HepG2 (cell line): ENCODE measurements at regions not wholly inside any gene's neighbourhood (a gene's known extent, or its start where the extent isn't known, plus 50 kb on each side); places are given as distances from the start of the nearest gene placed in this dataset.

Experiments
- ATAC-seq: fragments of 200-7000 bp; cut with Tn5 transposase; 3 replicates; pipeline ENCODE4 v1.9.1; 2020; ENCODE audit warnings: mild to moderate bottlenecking, moderate library complexity
- BruUV-seq: library from RNA; stranded (reverse); fragments of 400-500 nt; replicated peaks from 2 replicates; lab custom pipeline; 2021; lab: Mats Ljungman, UMichigan
- CTCF ChIA-PET: fragments of 300-600 bp; formaldehyde crosslinking; extraction: SDS; loops from one replicate; lab custom pipeline; 2021; ENCODE audit warnings: low total read pairs, inconsistent platforms, low intra/inter-chr PET ratio; lab: Yijun Ruan, JAX
- POLR2A ChIA-PET: fragments of 350-600 bp; sonication (Branson Sonifier 250); formaldehyde crosslinking; loops from one replicate; lab custom pipeline; 2020; ENCODE audit warnings: antibody characterized with exemption, inconsistent platforms; lab: Yijun Ruan, JAX
- DNase-seq: peaks from one replicate; pipeline ENCODE4 v3.0.0-alpha.2; 2015; ENCODE audit warnings: low spot score
- FAIRE-seq: peaks from 3 replicates; lab custom pipeline; 2011; peaks lifted over from hg19 to GRCh38; lab: Jason Lieb, UNC
- H2AFZ ChIP-seq: one replicate; pipeline ENCODE4 v1.6.1; 2011; ENCODE audit warnings: low read length, inconsistent platforms
- H3K27ac ChIP-seq: fragments of 300-600 bp; 3 replicates; pipeline ENCODE4 v1.8.0; 2011; ENCODE audit warnings: mixed run types, mild to moderate bottlenecking, mixed read lengths, low read length, inconsistent platforms; ENCODE audit not compliant: insufficient read depth; ENCODE audit errors: extremely low read length
- H3K27me3 ChIP-seq, 2 experiments: fragments of 200-600 bp in 1 of 2; 2 replicates in 1 of 2; 3 replicates in 1 of 2; pipeline versions ENCODE4 v1.6.0 to v1.8.0; 2011; ENCODE audit warnings: low read length in 2 of 2, mild to moderate bottlenecking in 2 of 2, moderate library complexity in 2 of 2, inconsistent platforms in 1 of 2; ENCODE audit not compliant: insufficient read depth in 2 of 2, control insufficient read depth in 1 of 2
- H3K36me3 ChIP-seq, 2 experiments: fragments of 200-600 bp in 1 of 2; replicated peaks in 1 of 2; 2 replicates in 1 of 2; 3 replicates in 1 of 2; pipeline versions ENCODE4 v1.5.1 to v1.8.0; 2011; ENCODE audit warnings: low read length in 2 of 2, inconsistent platforms in 1 of 2; ENCODE audit not compliant: insufficient read depth in 2 of 2, control insufficient read depth in 1 of 2
- H3K4me1 ChIP-seq: 2 replicates; pipeline ENCODE4 v1.5.1; 2012; ENCODE audit warnings: low read length, inconsistent platforms; ENCODE audit not compliant: insufficient read depth
- H3K4me2 ChIP-seq: 2 replicates; pipeline ENCODE4 v1.6.0; 2011; ENCODE audit warnings: low read depth, low read length, inconsistent platforms
- H3K4me3 ChIP-seq, 3 experiments: fragments of 200-600 bp in 1 of 3; sonication (generic), shearing (Covaris generic) in 1 of 3; replicated peaks in 1 of 3; 2 replicates each; pipeline ENCODE4 v1.5.1; 2011 to 2016; ENCODE audit warnings: low read length in 3 of 3, inconsistent platforms in 2 of 3, low read depth in 2 of 3, mild to moderate bottlenecking in 2 of 3, control low read depth in 1 of 3, mixed read lengths in 1 of 3; ENCODE audit not compliant: insufficient read depth in 1 of 3
- H3K79me2 ChIP-seq: one replicate; pipeline ENCODE4 v1.6.1; 2011; ENCODE audit warnings: low read length, inconsistent platforms; ENCODE audit not compliant: insufficient read depth
- H3K9ac ChIP-seq: 2 replicates; pipeline ENCODE4 v1.6.0; 2011; ENCODE audit warnings: mild to moderate bottlenecking, low read depth, low read length, inconsistent platforms; ENCODE audit not compliant: insufficient read depth
- H3K9me3 ChIP-seq: 2 replicates; pipeline ENCODE4 v1.5.1; 2012; ENCODE audit warnings: mild to moderate bottlenecking, low read length
- H4K20me1 ChIP-seq: 2 replicates; pipeline ENCODE4 v1.6.0; 2011; ENCODE audit warnings: inconsistent platforms, mild to moderate bottlenecking, low read length, moderate library complexity; ENCODE audit not compliant: insufficient read depth
- ARID5B ChIP-seq: IDR thresholded peaks from 2 replicates; pipeline ENCODE4 v1.4.0; 2020; ENCODE audit warnings: mild to moderate bottlenecking, missing genetic modification reagents
- DR1 ChIP-seq: sonication (generic); formaldehyde crosslinking; IDR thresholded peaks from 2 replicates; pipeline ENCODE4 v1.8.0; 2021; ENCODE audit warnings: mild to moderate bottlenecking, missing genetic modification reagents, inconsistent platforms
- EP300 ChIP-seq, 3 experiments: sonication (generic) in 1 of 3; formaldehyde crosslinking in 1 of 3; IDR thresholded peaks; 2 replicates each; pipeline versions ENCODE4 v1.5.1 to v1.6.1; 2011 to 2020; ENCODE audit warnings: low read depth in 2 of 3, low read length in 2 of 3, borderline replicate concordance in 1 of 3, improper control_type of control experiment in 1 of 3, mild to moderate bottlenecking in 1 of 3, missing genetic modification reagents in 1 of 3, moderate library complexity in 1 of 3
- FOXA1 ChIP-seq, 2 experiments: fragments of 450-650 bp in 1 of 2; sonication (generic) in 1 of 2; formaldehyde crosslinking in 1 of 2; IDR thresholded peaks; 2 replicates each; pipeline versions ENCODE4 v1.4.0 to v1.6.1; 2016 to 2020; ENCODE audit warnings: missing genetic modification reagents in 1 of 2
- FOXA3 ChIP-seq: IDR thresholded peaks from 2 replicates; pipeline ENCODE4 v1.6.1; 2016; ENCODE audit warnings: missing genetic modification reagents, missing compliant biosample characterization
- FOXP1 ChIP-seq, 2 experiments: fragments of 450-650 bp in 1 of 2; IDR thresholded peaks; 2 replicates each; pipeline ENCODE4 v1.6.1; 2017 to 2018; ENCODE audit warnings: antibody characterized with exemption in 1 of 2
- HNF4A ChIP-seq: sonication (generic); formaldehyde crosslinking; IDR thresholded peaks from 2 replicates; pipeline ENCODE4 v1.4.0; 2020; ENCODE audit warnings: missing genetic modification reagents
- MIER2 ChIP-seq: IDR thresholded peaks from 2 replicates; pipeline ENCODE4 v1.6.1; 2016; ENCODE audit warnings: missing biosample characterization, missing genetic modification reagents
- NFE2L2 ChIP-seq: fragments of 150-350 bp; IDR thresholded peaks from 2 replicates; pipeline ENCODE4 v1.6.1; 2014; ENCODE audit warnings: low read length
- NR2F2 ChIP-seq: IDR thresholded peaks from 2 replicates; pipeline ENCODE4 v1.6.1; 2012; ENCODE audit warnings: low read depth, inconsistent platforms, borderline replicate concordance
- RARA ChIP-seq: IDR thresholded peaks from 2 replicates; pipeline ENCODE4 v1.6.1; 2016; ENCODE audit warnings: missing genetic modification reagents, missing compliant biosample characterization
- RXRB ChIP-seq: IDR thresholded peaks from 2 replicates; pipeline ENCODE4 v1.6.1; 2016; ENCODE audit warnings: borderline replicate concordance, missing genetic modification reagents, missing compliant biosample characterization
- SKI ChIP-seq: fragments of 450-650 bp; IDR thresholded peaks from one replicate; pipeline ENCODE4 v1.6.1; 2018; ENCODE audit warnings: mild to moderate bottlenecking; ENCODE audit not compliant: partially characterized antibody
- ZNF296 ChIP-seq: sonication (generic); formaldehyde crosslinking; conservative IDR thresholded peaks from 2 replicates; pipeline ENCODE4 v1.5.0; 2020; ENCODE audit warnings: mild to moderate bottlenecking, missing genetic modification reagents
- ZNF430 ChIP-seq: sonication (generic); formaldehyde crosslinking; IDR thresholded peaks from 2 replicates; pipeline ENCODE4 v1.9.0; 2021; ENCODE audit warnings: mild to moderate bottlenecking, missing genetic modification reagents
- ZNF577 ChIP-seq: sonication (generic); formaldehyde crosslinking; IDR thresholded peaks from 2 replicates; pipeline ENCODE4 v1.4.0; 2020; ENCODE audit warnings: mild to moderate bottlenecking, low read depth, missing genetic modification reagents, borderline replicate concordance
- ZNF839 ChIP-seq: sonication (generic); formaldehyde crosslinking; IDR thresholded peaks from 2 replicates; pipeline ENCODE4 v1.4.0; 2020; ENCODE audit warnings: missing genetic modification reagents, mild to moderate bottlenecking, borderline replicate concordance
- ZSCAN12 ChIP-seq: sonication (generic); formaldehyde crosslinking; IDR thresholded peaks from 2 replicates; pipeline ENCODE4 v1.9.0; 2021; ENCODE audit warnings: mild to moderate bottlenecking, missing genetic modification reagents
- WGBS: methylation state at CpG from one replicate; pipeline ENCODE4 v1.1.6; 2017; ENCODE audit warnings: low lambda C conversion rate; 5-methylcytosine and 5-hydroxymethylcytosine counted together
- in situ Hi-C: cut with HindIII; loops from 2 replicates; pipeline ENCODE4 v1.10.0; 2017; ENCODE audit warnings: low pct_unique_long_range_greater_than_20kb; ENCODE audit not compliant: extremely low pct_ligation_motif_present
- intact Hi-C: fragments of 100-400 bp; cut with micrococcal nuclease; formaldehyde crosslinking; loops from one replicate; pipeline ENCODE4 v1.10.0; 2022; ENCODE audit not compliant: unreplicated experiment
- TF ChIP-seq, protein P1 (sequence below): IDR thresholded peaks from 2 replicates; pipeline ENCODE4 v1.6.1; 2016; ENCODE audit warnings: low read depth

- Histone ChIP-seq H3K27me3 (no peaks in the 10 kb centered on the region; a peak in 1 of 5 replicates), H3K4me1 (peaks cover 33% of the 10 kb centered on the region), H3K4me3 (no peak overlapping the region), H3K27ac (no peak overlapping the region), H3K9ac (no peak overlapping the region), H3K9me3 (no peaks in the 10 kb centered on the region), H3K36me3 (no peaks in the 10 kb centered on the region), H3K79me2 (no peaks in the 10 kb centered on the region), H3K4me2 (no peak overlapping the region), H2AFZ (no peak overlapping the region), H4K20me1 (no peaks in the 10 kb centered on the region)
- ATAC-seq (peak; percentile 63), FAIRE-seq (no peak), DNase-seq (peak; percentile 10)
- ChIA-PET POLR2A (no interaction called here), CTCF (no interaction called here)
- intact Hi-C loops = loop anchor here (5.0 kb wide), 3 partner anchors 134 to 404 kb away; no protein-coding TSS in a partner anchor
- WGBS = 0% methylated on average over 1 of the region's 1 CpG
- in situ Hi-C loops = loop anchor here (5.0 to 25.0 kb wide), 2 partner anchors 356 to 534 kb away; no protein-coding TSS in a partner anchor
- BruUV-seq = no TSS peak
- TF ChIP-seq NFE2L2 = 0 out of 2 replicates have a peak, but pooled peaks have one; percentile 8
- no peak for TF ChIP-seq FOXP1 (IDR thresholded peaks at IDR 0.05)
- TF ChIP-seq FOXP1 (CRISPR knock-in tag; IDR thresholded peaks at IDR 0.05) = peak; percentile 47; the same call in 1 of the 2 replicates
- peak; percentile 75 for TF ChIP-seq FOXA3 (CRISPR knock-in tag)
- TF ChIP-seq ARID5B = peak; percentile 17; the same call in 1 of the 2 replicates
- peak; percentile 32; the same call in 1 of the 2 replicates for TF ChIP-seq NR2F2
- TF ChIP-seq DR1 (CRISPR knock-in tag) = no peak
- no peak for TF ChIP-seq MIER2 (CRISPR knock-in tag)
- TF ChIP-seq RXRB = peak; percentile 48; the same call in 1 of the 2 replicates
- peak; percentile 53 for TF ChIP-seq SKI
- TF ChIP-seq ZSCAN12 = no peak
- TF ChIP-seq ZNF296 = no peak
- TF ChIP-seq ZNF839 (CRISPR knock-in tag) = no peak
- TF ChIP-seq ZNF577 (CRISPR knock-in tag) = no peak
- 0 out of 2 replicates have a peak, but pooled peaks have one; percentile 5 for TF ChIP-seq HNF4A (CRISPR knock-in tag)
- no peak for TF ChIP-seq ZNF430 (CRISPR knock-in tag)
- TF ChIP-seq, protein P1, sequence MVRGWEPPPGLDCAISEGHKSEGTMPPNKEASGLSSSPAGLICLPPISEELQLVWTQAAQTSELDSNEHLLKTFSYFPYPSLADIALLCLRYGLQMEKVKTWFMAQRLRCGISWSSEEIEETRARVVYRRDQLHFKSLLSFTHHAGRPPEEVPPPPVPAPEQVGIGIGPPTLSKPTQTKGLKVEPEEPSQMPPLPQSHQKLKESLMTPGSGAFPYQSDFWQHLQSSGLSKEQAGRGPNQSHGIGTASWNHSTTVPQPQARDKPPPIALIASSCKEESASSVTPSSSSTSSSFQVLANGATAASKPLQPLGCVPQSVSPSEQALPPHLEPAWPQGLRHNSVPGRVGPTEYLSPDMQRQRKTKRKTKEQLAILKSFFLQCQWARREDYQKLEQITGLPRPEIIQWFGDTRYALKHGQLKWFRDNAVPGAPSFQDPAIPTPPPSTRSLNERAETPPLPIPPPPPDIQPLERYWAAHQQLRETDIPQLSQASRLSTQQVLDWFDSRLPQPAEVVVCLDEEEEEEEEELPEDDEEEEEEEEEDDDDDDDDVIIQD (CRISPR knock-in tag) = no peak; the same call in 1 of the 2 replicates
- peak; percentile 57; the same call in 1 of the 2 replicates for TF ChIP-seq RARA
- no peak for TF ChIP-seq FOXA1 (IDR thresholded peaks at IDR 0.05)
- TF ChIP-seq FOXA1 (CRISPR knock-in tag; IDR thresholded peaks at IDR 0.05) = peak; percentile 39; the same call in 1 of the 2 replicates
- TF ChIP-seq EP300 (IDR thresholded peaks at IDR 0.05; ENCODE audit: low read depth in 2 of 2, low read length in 2 of 2) = peak in 1 of 2 experiments; percentile 10; a peak in 1 of 4 replicates
- no peak for TF ChIP-seq EP300 (CRISPR knock-in tag; IDR thresholded peaks at IDR 0.05; ENCODE audit: borderline replicate concordance)
Observed at GRCh38 chr2:17306219-17306618, 212.0 kb downstream of the RAD51AP2 start.
